Gastrocnemius medialis (tissue), 4 donors: ENCODE measurements at regions not wholly inside any gene's neighbourhood (a gene's known extent, or its start where the extent isn't known, plus 50 kb on each side); places are given as distances from the start of the nearest gene placed in this dataset.

Experiments used
- CTCF ChIP-seq, 5 experiments: fragments of 450-650 bp in 3 of 5; fragments of 200-600 bp in 2 of 5; sonication (generic) in 2 of 5; IDR thresholded peaks in 4 of 5; conservative IDR thresholded peaks in 1 of 5; 1 replicate in 4 of 5; 2 replicates in 1 of 5; pipeline ENCODE4 v1.5.1; 2016 to 2019; ENCODE audit warnings: antibody characterized with exemption in 5 of 5, mild to moderate bottlenecking in 3 of 5, moderate library complexity in 3 of 5
- POLR2A ChIP-seq, 2 donors: fragments of 450-650 bp; IDR thresholded peaks; one replicate each; pipeline ENCODE4 v1.6.1; 2017; ENCODE audit warnings: antibody characterized with exemption in 2 of 2, mild to moderate bottlenecking in 2 of 2, moderate library complexity in 2 of 2

DNA sequence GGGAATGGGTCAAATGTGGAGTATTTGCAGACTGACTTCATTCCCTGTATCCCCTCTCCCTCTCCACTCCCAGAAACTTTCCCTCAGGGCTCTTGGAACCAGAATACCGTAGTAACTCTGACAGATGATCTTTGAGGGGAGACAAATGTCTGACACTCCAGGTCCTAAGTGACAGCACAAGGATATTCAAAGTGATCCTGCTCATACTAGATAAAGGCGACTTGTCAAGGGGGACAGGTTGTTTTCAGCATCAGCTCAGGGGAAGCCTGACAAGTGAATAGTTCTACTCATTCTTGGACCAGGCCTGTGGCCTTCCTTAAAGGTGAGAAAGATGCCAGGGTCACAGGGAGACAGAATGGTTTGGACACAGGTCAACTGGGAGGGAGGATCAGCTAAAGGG lies 92.8 kb downstream of the NXPE2 start:
- TF ChIP-seq POLR2A (IDR thresholded peaks at IDR 0.05) (no peak), CTCF (IDR thresholded peaks at IDR 0.05 in 4 of 5, conservative IDR thresholded peaks at IDR 0.05 in 1 of 5) (no peak)
